Skin epidermis (tissue), 12 donors: ENCODE measurements at regions not wholly inside any gene's neighbourhood (a gene's known extent, or its start where the extent isn't known, plus 50 kb on each side); places are given as distances from the start of the nearest gene placed in this dataset.
"Not testable (repeated sequence)": the region's sequence is repeated elsewhere in the genome, so short reads cannot be mapped to it uniquely, and the experiment has no call there.

Source experiments
- H3K27ac ChIP-seq, 21 experiments: fragments of 200-600 bp; sonication (generic) in 11 of 21; one replicate each; pipeline ENCODE4 v1.5.0; 2020; ENCODE audit warnings: mild to moderate bottlenecking in 3 of 21, inconsistent platforms in 2 of 21, moderate library complexity in 2 of 21
- H3K4me3 ChIP-seq, 7 experiments: fragments of 200-600 bp; sonication (generic) in 2 of 7; one replicate each; pipeline ENCODE4 v1.5.0; 2020; ENCODE audit warnings: inconsistent platforms in 2 of 7, mild to moderate bottlenecking in 2 of 7, moderate library complexity in 1 of 7

GRCh38 chr1:29919041-29919440 lies 682.7 kb downstream of the PTPRU start:
- H3K27ac ChIP-seq, H3K4me3 ChIP-seq: not testable (repeated sequence)

DNA sequence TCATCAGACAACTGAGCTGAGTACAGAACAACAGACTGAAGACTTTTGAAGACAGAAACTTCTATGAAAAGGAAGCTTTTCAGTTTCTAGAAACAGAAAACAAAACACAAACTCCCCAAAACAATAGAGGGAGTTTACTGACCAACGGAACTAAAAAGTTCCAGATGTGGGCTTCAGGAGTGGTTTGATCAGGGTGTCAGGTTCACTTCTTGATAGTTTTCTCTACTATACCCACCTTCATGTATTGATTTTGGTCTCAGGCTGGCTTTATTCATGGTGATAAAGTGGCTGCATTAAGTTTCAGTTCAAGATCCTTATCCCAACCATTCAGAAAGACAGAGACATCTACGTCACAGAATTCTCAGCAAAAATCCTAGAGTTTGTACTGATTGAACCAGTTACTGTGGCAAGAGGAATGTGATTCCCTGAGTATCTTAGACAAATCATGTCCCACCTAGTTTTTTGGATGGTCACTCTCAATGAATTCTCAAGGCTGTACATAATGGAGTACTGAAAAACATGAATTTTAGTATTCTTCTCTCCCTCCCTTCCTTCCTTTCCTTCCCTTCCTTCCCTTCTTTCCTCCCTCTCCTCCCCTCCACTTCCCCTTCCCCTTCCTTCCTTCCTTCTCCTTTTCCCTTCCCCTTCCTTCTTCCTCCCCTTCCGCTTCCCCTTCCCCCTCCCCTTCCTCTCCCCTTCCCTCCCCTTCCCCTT lies 680.5 kb downstream of the PTPRU start:
- Histone ChIP-seq H3K4me3 (no peak overlapping the region), H3K27ac (no peak overlapping the region)

- Histone ChIP-seq H3K27ac (no peak overlapping the region), H3K4me3 (no peak overlapping the region)
Observed at GRCh38 chr1:29914936-29915335, 678.6 kb downstream of the PTPRU start.

DNA sequence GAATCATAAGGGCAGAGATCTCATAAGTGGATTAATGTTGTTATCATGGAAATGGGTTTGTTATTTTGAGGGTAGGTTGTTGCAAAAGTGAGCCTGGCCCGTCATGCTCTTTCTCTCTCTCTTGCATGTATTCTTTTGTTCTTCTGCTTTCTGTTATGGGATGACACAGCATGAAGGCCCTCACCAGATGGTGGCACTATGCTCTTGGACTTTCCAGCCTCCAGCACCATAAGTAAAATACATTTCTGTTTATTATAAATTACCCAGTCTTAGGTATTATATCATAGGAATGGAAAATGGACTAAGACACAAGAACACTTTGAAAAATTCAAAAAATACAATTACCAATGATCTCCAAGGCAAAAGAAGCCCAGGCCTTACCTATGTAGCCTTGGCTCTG lies 676.1 kb downstream of the PTPRU start:
- Histone ChIP-seq H3K4me3 (no peak overlapping the region), H3K27ac (no peak overlapping the region)

GRCh38 chr1:29909962-29910361 lies 673.6 kb downstream of the PTPRU start:
- no peak overlapping the region for H3K4me3 ChIP-seq

GRCh38 chr1:29907596-29907995 lies 671.3 kb downstream of the PTPRU start:
- no peak overlapping the region for H3K27ac ChIP-seq
- H3K4me3 ChIP-seq, result no peak overlapping the region

More at GRCh38 chr1:29909962-29910361, 673.6 kb downstream of the PTPRU start:
- H3K27ac ChIP-seq, result no peak overlapping the region

GRCh38 chr1:29906927-29907326 lies 670.6 kb downstream of the PTPRU start:
- no peak overlapping the region for H3K4me3 ChIP-seq

DNA sequence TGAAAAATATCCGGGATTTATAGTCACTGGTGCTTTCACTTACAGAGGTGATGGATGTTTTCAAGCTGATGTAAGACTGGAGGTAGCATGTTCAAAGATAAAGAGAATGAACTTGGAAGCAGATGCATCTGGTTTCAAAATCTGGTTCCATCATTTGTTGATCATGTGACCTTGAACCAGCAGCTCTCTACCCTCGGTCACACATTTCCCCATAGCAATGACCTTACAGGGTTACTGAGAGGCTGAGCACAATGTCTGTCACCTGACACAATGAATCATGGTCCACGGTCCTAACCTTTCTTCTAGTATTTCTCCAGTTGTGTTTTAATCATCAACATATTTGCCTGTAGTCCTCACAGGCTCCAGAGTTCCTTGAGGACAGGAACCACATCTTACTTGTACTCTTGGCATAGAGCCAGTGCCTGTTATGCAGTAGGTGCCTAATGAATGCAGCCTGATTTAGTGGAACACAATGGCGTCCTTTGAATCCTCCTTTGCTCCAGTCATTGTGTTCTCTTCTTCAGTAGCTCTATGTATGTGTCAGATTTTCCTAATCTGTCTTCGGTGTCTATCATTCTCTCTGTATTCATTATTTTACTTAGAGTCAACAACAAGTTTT lies 667.3 kb downstream of the PTPRU start:
- no peak overlapping the region for H3K4me3 ChIP-seq
- H3K27ac ChIP-seq, result no peak overlapping the region

More at GRCh38 chr1:29906927-29907326, 670.6 kb downstream of the PTPRU start:
- H3K27ac ChIP-seq, result no peak overlapping the region

DNA sequence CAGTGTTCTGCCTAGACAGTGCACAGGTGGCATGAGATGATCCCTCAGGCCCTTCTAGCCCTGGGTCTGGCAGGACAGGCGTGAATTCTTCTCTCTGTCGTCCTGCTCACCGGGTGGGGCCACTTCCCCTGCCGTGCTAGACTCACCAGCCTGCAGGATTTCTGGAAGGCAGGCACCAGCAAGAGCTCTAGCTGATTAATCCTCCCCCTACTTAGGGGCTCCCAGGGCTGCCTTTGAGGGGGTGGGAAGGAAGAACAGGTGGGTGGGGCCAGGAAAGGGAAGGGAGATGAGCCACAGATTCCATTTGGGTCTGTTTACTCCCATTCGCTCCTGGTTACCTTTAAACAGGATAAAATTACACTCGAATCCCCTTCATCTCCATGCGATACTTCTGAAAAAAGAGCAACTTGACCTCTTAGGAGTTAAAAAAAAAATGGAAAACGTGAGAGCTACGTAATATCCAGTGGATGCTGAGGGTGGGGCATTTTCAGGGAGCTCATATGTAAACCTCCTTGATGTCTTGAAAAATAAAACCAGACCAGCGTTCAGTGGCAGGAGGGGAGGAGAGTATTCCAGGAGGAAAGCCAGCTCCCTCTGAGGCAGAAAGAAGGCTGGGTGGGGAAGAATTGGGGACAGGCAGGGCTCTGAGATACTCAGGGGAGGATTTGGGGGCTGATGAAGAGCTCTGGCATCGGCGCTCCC lies 665.5 kb downstream of the PTPRU start:
- Histone ChIP-seq H3K4me3 (no peak overlapping the region), H3K27ac (no peak overlapping the region)

- H3K4me3 ChIP-seq, result no peak overlapping the region
- no peak overlapping the region for H3K27ac ChIP-seq
Observed at GRCh38 chr1:29900712-29901111, 664.4 kb downstream of the PTPRU start.

- no peak overlapping the region for H3K27ac ChIP-seq
- no peak overlapping the region for H3K4me3 ChIP-seq
Observed at GRCh38 chr1:29900104-29900679, 663.9 kb downstream of the PTPRU start.

GRCh38 chr1:29896791-29897714 lies 660.7 kb downstream of the PTPRU start:
- Histone ChIP-seq H3K27ac (no peak overlapping the region), H3K4me3 (no peak overlapping the region)

GRCh38 chr1:29896300-29896699 lies 660.0 kb downstream of the PTPRU start:
- no peak overlapping the region for H3K4me3 ChIP-seq
- no peak overlapping the region for H3K27ac ChIP-seq

DNA sequence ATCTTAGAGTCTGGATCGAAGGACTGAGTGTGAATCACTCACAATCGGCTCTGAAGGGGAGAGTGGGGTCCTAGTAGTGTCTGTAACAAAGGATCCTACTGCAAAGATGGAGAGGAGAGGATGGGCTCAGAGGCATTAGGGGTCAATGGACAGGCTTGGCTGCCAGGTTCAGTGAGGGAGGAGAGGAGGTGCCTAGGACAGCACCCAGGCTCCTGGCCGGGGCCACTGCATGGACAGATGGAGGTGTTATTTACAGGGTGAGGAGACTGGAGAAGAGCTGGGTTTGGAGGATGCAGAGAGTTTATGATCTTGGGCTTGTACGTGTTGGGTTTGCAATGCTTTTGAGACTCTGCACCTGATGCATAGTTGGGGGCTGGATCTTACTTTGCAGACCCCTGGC lies 658.9 kb downstream of the PTPRU start:
- H3K4me3 ChIP-seq, result no peak overlapping the region
- H3K27ac ChIP-seq, result no peak overlapping the region

DNA sequence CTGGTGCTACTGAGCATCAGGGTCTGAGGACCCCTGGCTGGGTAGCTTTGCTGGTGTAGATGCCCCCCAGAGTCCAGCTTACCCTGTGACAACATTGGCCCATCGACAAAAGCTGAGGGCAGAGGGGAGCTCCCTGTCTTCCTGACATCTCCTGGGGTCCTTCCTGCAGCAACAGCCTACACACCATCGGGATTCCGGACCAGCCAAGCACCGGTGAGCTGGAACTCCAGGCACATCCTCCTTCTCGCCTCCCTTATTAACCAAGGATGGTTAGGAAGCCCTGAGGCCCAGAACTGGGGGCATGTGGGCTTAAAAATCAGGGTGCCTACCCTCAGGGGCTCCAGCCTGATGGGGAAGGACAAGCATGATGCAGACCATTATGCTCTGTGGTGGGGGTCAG lies 658.0 kb downstream of the PTPRU start:
- Histone ChIP-seq H3K27ac (no peak overlapping the region), H3K4me3 (no peak overlapping the region)

DNA sequence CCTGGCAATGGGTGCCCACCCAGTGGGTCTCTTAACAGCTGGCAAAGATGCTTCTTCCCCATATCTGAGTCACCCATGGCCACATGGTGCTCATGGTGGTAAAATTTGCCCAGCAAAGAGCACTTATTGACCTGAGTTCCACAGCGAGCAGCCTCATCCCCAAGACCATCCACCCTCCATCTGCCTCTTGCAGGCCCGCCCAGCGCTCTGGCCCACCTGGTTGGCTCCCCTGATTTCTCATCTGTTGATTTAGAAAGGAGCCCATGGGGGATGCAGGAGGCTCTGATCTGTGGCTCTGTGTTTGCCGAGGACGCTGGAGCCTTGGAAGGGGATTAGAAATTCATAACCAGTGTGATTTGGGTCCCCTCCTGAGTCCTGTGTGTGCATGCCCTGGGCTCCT lies 657.5 kb downstream of the PTPRU start:
- Histone ChIP-seq H3K4me3 (no peak overlapping the region), H3K27ac (no peak overlapping the region)

DNA sequence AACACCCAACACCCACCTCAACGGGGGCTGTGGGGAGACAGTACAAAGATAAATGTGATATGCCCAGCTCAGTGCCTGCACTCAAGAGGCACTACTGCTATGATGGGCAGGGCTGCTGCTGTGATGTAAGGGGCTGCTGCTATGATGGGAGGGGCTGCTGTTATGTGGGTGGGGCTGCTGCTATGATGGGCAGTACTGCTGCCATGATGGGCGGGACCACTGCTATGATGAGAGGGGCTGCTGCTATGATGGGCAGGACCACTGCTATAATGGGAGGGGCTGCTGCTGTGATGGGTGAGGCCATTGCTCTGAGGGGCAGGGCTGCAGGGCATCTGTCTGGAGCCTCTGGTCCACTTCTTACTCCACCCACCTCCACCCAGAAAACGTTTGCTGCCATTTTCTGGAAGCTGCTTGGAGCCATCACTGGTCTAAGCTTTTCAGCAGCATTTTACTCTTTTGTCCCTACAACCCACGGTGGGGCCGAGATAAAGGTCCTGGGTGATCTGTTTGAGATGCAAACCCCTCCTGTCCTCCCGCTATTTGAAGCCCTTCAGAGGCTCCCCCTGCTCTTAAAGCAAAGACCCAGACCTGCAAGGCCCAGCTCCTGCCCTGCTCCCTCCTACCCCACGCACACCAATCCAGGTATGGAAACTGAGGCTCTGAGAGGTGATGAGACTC lies 656.9 kb downstream of the PTPRU start:
- Histone ChIP-seq H3K27ac (no peak overlapping the region), H3K4me3 (no peak overlapping the region)

- H3K27ac ChIP-seq, result no peak overlapping the region
- H3K4me3 ChIP-seq, result no peak overlapping the region
Observed at GRCh38 chr1:29892247-29892646, 655.9 kb downstream of the PTPRU start.
